ENCODE measurements at regions not wholly inside any gene's neighbourhood (a gene's known extent, or its start where the extent isn't known, plus 50 kb on each side); places are given as distances from the start of the nearest gene placed in this dataset.

DNA sequence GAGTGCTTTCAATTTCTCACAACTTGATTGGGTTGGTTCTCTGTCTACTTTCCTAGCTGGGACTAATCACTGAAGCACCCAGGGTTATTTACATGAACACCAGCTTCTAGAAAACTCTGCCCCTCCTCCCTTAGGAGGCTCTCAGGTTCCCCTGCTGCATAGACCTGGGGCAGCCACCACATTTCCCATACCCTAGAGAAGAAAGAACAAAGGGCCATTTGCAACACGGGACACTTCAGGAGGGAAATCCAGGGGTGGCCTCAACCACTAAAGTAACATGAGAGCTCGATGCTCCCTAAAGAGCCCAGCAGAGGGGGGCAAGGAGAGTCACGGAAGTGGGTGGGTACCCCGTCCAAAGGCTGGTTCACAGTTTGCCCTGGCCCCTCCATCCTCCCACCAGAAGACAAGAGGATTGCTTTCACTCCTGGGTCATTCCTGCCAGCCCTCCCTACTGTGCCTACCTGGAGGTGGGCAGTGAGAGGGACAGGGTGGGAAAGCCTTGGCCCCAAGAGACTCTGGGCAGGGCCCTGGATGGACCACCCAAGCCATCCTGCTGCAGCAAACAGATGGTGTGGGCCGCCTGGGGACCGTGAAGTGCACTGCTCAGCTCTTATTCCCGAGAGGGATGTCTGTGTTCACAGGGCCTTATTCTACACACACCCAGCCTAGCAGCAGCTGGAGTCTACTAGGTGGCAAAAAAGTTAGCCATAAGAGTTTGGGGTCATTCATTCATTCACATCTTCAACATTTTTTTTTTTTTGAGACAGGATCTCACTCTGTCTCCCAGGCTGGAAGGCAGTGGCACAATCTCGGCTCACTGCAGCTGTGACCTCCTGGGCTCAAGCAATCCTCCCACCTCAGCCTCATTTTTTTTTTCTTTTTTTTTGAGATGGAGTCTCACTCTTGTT lies 392.1 kb downstream of the SOX9 start:
- H3K9me3 Mint-ChIP-seq (ENCODE audit: low read depth) = no peaks in the 10 kb centered on the region
- H3K4me1 Mint-ChIP-seq = no peaks in the 10 kb centered on the region
- ChIA-PET POLR2A (no interaction called here), CTCF (interaction anchor here (0.9 kb wide), 1 partner anchor 29 kb away, joined by 3 read pairs; no protein-coding TSS in a partner anchor)
- intact Hi-C loops (cut with DNase I, micrococcal nuclease) = no loop called here
- ATAC-seq = no peak
- no peak overlapping the region for H3K4me3 Mint-ChIP-seq
- no peak overlapping the region for H3K27ac Mint-ChIP-seq
- peaks cover 7% of the 10 kb centered on the region for H3K27me3 Mint-ChIP-seq
- no peaks in the 10 kb centered on the region for H3K36me3 Mint-ChIP-seq (ENCODE audit: low read depth)
- no peak for DNase-seq

DNA sequence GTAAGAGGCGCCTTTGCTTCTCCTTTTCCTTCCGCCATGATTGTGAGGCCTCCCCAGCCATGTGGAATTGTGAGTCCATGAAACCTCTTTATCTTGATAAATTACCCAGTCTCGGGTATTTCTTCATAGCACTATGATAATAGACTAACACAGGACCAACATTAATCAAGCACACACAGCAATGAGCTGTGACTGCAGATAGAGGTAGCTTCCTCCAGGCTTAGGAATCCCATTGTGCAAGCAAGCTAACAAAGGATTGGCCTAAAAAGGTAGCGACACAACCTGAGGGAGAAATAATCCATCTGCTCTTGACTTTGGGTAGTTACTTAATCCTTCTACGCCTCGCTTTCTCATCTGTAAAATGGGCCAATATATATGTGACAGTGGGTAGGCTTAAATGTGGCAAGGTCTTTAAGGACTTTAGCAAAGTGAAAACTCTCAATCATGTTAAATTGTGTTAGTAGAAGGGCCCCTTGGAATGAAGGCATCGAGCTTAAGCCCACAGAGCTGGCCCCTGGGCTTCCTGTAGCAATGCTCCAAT lies 393.6 kb downstream of the SOX9 start:
- Mint-ChIP-seq H3K27me3 (peaks cover 11% of the 10 kb centered on the region), H3K27ac (no peak overlapping the region), H3K4me3 (no peak overlapping the region), H3K4me1 (no peaks in the 10 kb centered on the region), H3K9me3 (ENCODE audit: low read depth) (no peaks in the 10 kb centered on the region), H3K36me3 (ENCODE audit: low read depth) (no peaks in the 10 kb centered on the region)
- ChIA-PET POLR2A (no interaction called here), CTCF (interaction anchor here (0.7 to 1.0 kb wide), 2 partner anchors 12 to 102 kb away, joined by 3 to 4 read pairs; no protein-coding TSS in a partner anchor)
- intact Hi-C loops (cut with DNase I, micrococcal nuclease) = no loop called here
- DNase-seq = no peak
- no peak for ATAC-seq

DNA sequence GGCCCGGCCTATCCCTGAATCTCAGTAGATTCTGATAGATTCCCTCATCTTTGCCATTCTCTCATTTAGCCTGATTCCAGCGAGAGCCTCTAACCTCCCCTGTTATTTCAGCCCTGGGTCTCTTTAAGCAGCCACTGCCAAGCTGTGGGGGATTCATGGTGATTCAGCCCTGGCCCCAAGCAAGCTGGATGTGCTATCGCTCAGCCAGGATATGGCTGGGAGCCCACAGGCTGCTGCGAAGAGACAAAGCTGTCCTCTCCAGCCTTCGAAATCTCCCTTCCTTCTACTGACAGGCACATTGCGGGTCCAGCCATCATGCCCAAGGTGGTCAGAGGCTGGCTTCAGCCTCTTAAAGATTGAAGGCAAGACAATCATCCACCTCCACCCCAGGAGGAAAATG lies 394.1 kb downstream of the SOX9 start:
- intact Hi-C loops (cut with DNase I, micrococcal nuclease) = no loop called here
- no peaks in the 10 kb centered on the region for H3K4me1 Mint-ChIP-seq
- no peaks in the 10 kb centered on the region for H3K36me3 Mint-ChIP-seq (ENCODE audit: low read depth)
- no peak overlapping the region for H3K27ac Mint-ChIP-seq
- peaks cover 14% of the 10 kb centered on the region for H3K27me3 Mint-ChIP-seq
- ATAC-seq (no peak), DNase-seq (no peak)
- H3K4me3 Mint-ChIP-seq = no peak overlapping the region
- CTCF ChIA-PET = interaction anchor here (0.7 kb wide), 1 partner anchor 103 kb away, joined by 4 read pairs; no protein-coding TSS in a partner anchor
- no peaks in the 10 kb centered on the region for H3K9me3 Mint-ChIP-seq (ENCODE audit: low read depth)
- POLR2A ChIA-PET = no interaction called here

DNA sequence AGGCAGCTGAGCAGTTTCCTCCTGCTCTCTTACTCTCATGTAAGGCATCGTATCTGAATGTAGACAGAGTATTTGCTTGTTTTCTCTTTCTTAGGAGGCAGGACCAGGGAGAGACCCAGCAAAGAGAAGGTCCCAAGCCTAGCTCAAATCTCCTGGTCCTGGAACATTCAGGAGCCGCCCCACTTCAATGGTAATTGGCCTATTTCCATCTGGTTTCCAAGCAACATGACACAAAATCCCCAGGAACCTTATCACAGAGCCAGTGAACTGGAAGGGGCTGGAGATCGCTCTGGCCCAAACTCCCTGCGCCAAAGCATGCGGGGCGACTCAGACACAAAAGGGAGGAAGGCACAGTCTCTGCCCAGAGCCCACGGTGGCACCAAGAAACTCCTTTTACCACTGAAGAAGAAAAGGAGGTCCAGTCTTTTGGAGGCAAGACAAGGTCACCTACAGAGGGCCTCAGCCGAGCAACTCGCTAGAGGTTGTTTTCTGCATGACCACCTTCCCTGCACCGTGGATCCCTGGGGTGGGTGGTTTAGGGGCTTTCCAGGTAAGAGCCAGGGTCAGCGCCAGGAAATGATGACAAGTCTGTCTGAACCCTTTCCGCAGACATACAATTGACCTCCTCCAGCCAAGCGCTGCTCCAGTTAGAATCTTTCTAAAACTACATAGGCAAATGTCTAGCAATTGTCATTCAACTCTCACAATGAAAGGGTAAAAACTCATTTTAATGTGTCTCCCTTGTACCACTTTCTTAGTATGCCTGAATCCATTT lies 394.7 kb downstream of the SOX9 start:
- intact Hi-C loops (cut with DNase I, micrococcal nuclease) = no loop called here
- CTCF ChIA-PET = interaction anchor here (0.7 kb wide), 1 partner anchor 103 kb away, joined by 4 read pairs; no protein-coding TSS in a partner anchor
- POLR2A ChIA-PET = no interaction called here
- Mint-ChIP-seq H3K27ac (no peak overlapping the region), H3K4me3 (no peak overlapping the region), H3K4me1 (no peaks in the 10 kb centered on the region), H3K27me3 (peaks cover 14% of the 10 kb centered on the region), H3K36me3 (ENCODE audit: low read depth) (no peaks in the 10 kb centered on the region), H3K9me3 (ENCODE audit: low read depth) (no peaks in the 10 kb centered on the region)
- ATAC-seq (no peak), DNase-seq (no peak)

DNA sequence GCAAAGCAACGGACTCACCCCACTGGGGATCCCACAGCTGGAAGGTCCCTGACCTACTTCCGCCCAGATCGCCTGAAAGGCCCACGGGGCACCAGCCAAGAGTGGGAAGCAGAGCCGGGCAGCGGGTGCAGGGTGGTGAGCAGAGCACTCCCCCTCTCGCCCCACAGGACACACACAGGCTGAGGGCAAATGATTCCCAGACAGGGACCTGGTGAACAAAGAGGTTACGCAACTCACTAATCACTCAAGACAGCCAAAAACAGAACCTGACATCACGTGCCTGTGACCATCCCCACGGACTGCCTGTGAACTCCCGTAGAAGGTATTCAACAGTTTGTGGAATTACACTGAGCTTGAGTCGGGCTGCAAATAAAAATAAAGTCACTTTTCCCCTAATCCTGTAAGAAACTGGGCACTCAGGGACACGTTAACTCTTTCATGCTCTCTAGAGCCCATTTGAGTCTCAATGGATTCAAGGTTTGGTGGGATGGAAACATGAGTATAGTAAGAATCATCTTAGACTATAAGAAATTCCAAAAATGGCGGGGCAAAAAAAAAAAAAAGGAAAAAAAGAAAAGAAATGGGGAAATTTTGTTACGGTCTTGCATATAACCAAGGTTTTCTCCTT lies 396.1 kb downstream of the SOX9 start:
- POLR2A ChIA-PET = no interaction called here
- intact Hi-C loops (cut with DNase I, micrococcal nuclease) = no loop called here

DNA sequence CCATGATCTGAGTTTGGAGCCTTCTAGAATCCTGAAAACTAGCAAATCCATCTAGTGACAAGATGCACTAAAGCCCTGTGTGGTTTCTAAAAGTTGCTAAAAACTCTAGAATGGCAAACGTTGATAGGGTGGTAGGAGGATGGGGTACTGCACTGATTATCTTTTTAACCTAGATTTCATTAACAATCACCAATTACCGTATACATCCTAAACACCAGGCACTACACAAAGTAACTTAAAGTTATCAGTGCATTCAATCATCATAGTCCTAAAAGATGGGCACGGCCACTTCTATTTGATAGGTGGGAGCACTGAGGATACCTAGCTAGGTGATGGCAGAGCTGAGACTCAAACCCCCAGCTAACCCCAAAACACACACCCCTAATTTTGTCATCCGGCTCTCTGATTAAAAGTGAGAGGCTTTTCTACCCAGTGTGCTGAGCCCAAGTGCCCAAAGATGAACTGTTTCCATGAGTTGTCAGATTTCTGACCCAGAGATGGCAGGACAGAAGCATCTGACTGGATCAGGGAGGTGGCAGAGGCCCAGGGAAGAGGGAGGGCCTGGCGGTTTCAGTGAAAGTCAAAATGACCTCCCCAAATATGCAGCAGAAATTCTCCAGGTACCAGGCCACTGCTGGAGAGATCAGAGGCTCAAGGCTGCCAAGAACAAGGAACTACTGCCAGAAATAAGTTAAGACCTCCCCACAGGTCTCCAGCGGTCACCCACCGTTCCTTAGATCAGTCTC lies 396.8 kb downstream of the SOX9 start:
- Mint-ChIP-seq H3K4me3 (no peak overlapping the region), H3K27me3 (peaks cover 14% of the 10 kb centered on the region), H3K9me3 (ENCODE audit: low read depth) (no peaks in the 10 kb centered on the region), H3K4me1 (no peaks in the 10 kb centered on the region), H3K36me3 (ENCODE audit: low read depth) (no peaks in the 10 kb centered on the region), H3K27ac (no peak overlapping the region)
- CTCF ChIA-PET = interaction anchor here (0.6 kb wide), 1 partner anchor 188 kb away, joined by 3 read pairs; no protein-coding TSS in a partner anchor
- DNase-seq (no peak), ATAC-seq (no peak)
- POLR2A ChIA-PET = no interaction called here
- intact Hi-C loops (cut with DNase I, micrococcal nuclease) = no loop called here

More for the DNA sequence above, 396.1 kb downstream of the SOX9 start:
- H3K4me3 Mint-ChIP-seq = no peak overlapping the region
- H3K4me1 Mint-ChIP-seq = no peaks in the 10 kb centered on the region
- H3K9me3 Mint-ChIP-seq (ENCODE audit: low read depth) = no peaks in the 10 kb centered on the region
- no peak overlapping the region for H3K27ac Mint-ChIP-seq
- H3K27me3 Mint-ChIP-seq = peaks cover 14% of the 10 kb centered on the region
- ATAC-seq = no peak
- CTCF ChIA-PET = interaction anchor here (0.6 kb wide), 1 partner anchor 188 kb away, joined by 3 read pairs; no protein-coding TSS in a partner anchor
- H3K36me3 Mint-ChIP-seq (ENCODE audit: low read depth) = no peaks in the 10 kb centered on the region
- DNase-seq = no peak

DNA sequence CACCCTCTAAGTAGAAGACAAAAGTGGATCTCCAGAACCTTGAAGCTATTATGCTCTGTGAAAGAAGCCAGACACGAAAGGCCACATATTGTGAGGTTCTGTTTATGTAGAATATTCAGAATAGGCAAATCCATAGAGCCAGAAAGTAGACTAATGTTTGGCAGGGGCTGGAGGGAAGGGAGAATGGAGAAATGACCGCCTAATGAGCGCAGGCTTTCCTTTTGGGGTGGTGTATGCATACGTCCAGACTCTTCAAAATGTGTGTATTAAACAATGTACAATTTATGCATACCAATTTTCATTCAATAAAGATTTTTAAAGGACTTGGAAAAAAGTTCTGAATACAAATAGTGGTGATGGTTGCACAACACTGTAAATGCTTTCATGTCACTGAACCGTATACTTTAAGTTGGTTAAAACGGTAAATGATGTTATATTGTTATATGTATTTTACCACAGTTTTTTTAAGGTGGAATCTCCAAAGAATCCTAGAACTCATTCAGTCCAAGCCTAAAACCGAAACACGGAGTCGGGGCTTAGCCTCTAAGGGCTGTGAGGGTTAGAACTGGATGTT lies 397.4 kb downstream of the SOX9 start:
- ATAC-seq (no peak), DNase-seq (no peak)
- no peaks in the 10 kb centered on the region for H3K36me3 Mint-ChIP-seq (ENCODE audit: low read depth)
- H3K4me1 Mint-ChIP-seq = no peaks in the 10 kb centered on the region
- CTCF ChIA-PET = no interaction called here
- intact Hi-C loops (cut with DNase I, micrococcal nuclease) = no loop called here
- POLR2A ChIA-PET = no interaction called here
- no peaks in the 10 kb centered on the region for H3K9me3 Mint-ChIP-seq (ENCODE audit: low read depth)
- peaks cover 15% of the 10 kb centered on the region for H3K27me3 Mint-ChIP-seq
- H3K27ac Mint-ChIP-seq = no peak overlapping the region
- H3K4me3 Mint-ChIP-seq = no peak overlapping the region

DNA sequence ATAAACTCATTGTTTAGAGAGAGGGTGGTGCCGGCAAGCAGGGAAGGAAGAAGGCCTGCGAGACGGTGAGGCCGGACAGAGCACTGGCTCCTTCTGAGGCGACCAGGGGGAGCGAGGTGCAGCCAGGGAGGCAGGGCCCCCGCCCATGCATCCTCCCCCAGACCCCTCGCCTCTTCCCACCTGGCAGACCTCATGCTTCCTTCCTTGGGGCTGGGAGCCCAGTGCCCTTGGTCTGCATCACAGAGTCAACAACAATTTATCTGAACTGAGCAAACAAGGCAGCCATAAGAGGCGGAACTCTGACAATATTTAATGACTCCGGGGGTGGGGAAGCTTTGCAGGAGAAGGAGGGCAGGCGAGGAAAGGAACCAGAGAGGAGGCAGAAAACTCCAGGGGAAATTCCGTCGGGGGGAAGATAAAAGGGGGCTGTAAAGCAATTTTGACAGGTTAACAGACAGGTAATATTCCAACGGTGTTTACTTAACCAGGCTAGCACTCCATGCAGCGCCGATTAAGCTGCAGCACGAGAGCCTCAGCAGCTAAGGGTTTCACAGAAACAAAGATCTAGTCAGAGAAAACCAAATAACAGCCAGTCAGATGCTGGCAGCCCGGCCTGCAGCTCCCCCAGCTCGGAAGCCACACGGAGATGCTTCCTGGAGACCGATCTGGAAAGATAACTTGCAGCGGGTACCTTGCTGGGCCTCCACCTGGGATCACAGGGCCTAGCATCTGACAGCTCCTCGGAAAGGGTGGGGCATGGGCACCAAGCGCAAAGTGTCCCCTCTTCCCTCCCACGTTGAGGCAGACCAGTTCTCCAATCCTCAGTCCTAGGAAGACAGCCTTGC lies 398.2 kb downstream of the SOX9 start:
- H3K27me3 Mint-ChIP-seq = peaks cover 16% of the 10 kb centered on the region
- no peak overlapping the region for H3K4me3 Mint-ChIP-seq
- no peaks in the 10 kb centered on the region for H3K4me1 Mint-ChIP-seq
- ATAC-seq = no peak
- no peak overlapping the region for H3K27ac Mint-ChIP-seq
- DNase-seq = no peak
- CTCF ChIA-PET = no interaction called here
- POLR2A ChIA-PET = no interaction called here
- H3K36me3 Mint-ChIP-seq (ENCODE audit: low read depth) = no peaks in the 10 kb centered on the region
- intact Hi-C loops (cut with DNase I, micrococcal nuclease) = no loop called here
- no peaks in the 10 kb centered on the region for H3K9me3 Mint-ChIP-seq (ENCODE audit: low read depth)

DNA sequence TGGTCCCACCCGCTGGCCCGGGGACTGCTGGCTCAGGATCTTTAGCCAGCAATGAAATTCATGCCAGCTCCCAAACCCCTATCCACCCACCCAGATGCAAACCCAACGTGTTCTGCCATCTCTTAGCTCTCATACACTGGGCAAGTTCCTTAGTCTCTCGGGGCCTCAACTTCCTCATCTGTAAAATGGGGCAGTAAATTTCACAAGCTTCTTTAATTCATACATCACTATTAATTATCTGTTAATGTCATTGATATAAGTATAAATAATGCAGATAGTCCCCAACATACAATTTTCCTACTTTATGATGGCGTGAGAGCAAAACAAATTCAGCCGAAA lies 398.7 kb downstream of the SOX9 start:
- Mint-ChIP-seq H3K9me3 (ENCODE audit: low read depth) (no peaks in the 10 kb centered on the region), H3K4me3 (no peak overlapping the region), H3K27me3 (peaks cover 16% of the 10 kb centered on the region), H3K27ac (no peak overlapping the region), H3K36me3 (ENCODE audit: low read depth) (no peaks in the 10 kb centered on the region), H3K4me1 (no peaks in the 10 kb centered on the region)
- DNase-seq (no peak), ATAC-seq (no peak)
- POLR2A ChIA-PET = no interaction called here
- intact Hi-C loops (cut with DNase I, micrococcal nuclease) = no loop called here
- CTCF ChIA-PET = interaction anchor here (0.6 to 1.7 kb wide), 2 partner anchors 20 to 1090 kb away, joined by 3 to 7 read pairs; no protein-coding TSS in a partner anchor

DNA sequence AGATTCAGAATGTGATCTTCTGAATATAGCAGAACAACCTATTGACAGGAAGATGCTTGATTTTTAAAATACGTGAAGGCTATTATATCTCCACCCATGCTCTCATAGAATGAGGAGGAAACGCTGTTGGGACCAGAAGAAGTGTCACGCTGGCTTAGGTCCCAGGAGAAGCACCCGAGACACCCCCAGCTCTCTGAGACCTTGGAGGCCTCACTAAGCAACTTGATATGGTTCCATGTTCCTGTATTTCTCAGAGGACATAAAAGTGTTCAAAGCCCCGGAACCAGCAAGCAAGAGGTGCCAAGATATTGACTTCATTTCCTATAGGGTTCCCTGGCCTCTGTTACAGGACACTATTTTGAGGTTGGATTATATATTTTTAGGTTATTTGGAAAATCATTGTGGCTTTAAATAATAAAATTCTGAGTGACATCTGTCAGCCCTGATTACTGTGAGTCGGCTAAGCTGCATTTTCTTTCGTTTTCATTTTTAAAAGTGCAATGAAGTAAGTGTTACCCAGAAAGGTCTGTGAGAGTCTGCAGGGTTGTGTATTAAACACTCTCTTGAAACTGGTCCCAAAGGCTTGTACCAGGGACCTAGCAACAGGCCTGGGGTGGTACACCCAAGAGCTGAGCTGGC lies 400.0 kb downstream of the SOX9 start:
- CTCF ChIA-PET = interaction anchor here (0.5 to 1.7 kb wide), 2 partner anchors 19 to 747 kb away, joined by 4 to 7 read pairs; no protein-coding TSS in a partner anchor
- H3K27me3 Mint-ChIP-seq = peaks cover 15% of the 10 kb centered on the region
- ATAC-seq (no peak), DNase-seq (no peak)
- no peak overlapping the region for H3K4me3 Mint-ChIP-seq
- intact Hi-C loops (cut with DNase I, micrococcal nuclease) = no loop called here
- no peaks in the 10 kb centered on the region for H3K9me3 Mint-ChIP-seq (ENCODE audit: low read depth)
- H3K36me3 Mint-ChIP-seq (ENCODE audit: low read depth) = no peaks in the 10 kb centered on the region
- H3K4me1 Mint-ChIP-seq = no peaks in the 10 kb centered on the region
- H3K27ac Mint-ChIP-seq = no peak overlapping the region
- POLR2A ChIA-PET = no interaction called here

Measured in activated CD4-positive, alpha-beta T cell treated with anti-CD3 and anti-CD28 coated beads for 36 hours (primary cell).